Hepatocyte (in vitro differentiated cells): ENCODE measurements at regions not wholly inside any gene's neighbourhood (a gene's known extent, or its start where the extent isn't known, plus 50 kb on each side); places are given as distances from the start of the nearest gene placed in this dataset.

ENCODE experiments used
- DNase-seq: peaks from one replicate; pipeline ENCODE4 v3.0.0-alpha.2; 2016; ENCODE audit warnings: low spot score
- H2AFZ ChIP-seq: fragments of 200-600 bp; sonication (generic); 2 replicates; pipeline ENCODE4 v1.6.0; 2016; ENCODE audit warnings: antibody characterized with exemption, mild to moderate bottlenecking
- H3K27ac ChIP-seq: fragments of 200-600 bp; sonication (generic); 2 replicates; pipeline ENCODE4 v1.5.1; 2016; ENCODE audit warnings: mild to moderate bottlenecking
- H3K27me3 ChIP-seq: fragments of 200-600 bp; sonication (generic); 2 replicates; pipeline ENCODE4 v1.6.1; 2016
- H3K36me3 ChIP-seq: fragments of 200-600 bp; sonication (generic); replicated peaks from 2 replicates; pipeline ENCODE4 v1.5.1; 2016; ENCODE audit warnings: low read depth; ENCODE audit not compliant: insufficient read depth
- H3K4me1 ChIP-seq: fragments of 200-600 bp; sonication (generic); 2 replicates; pipeline ENCODE4 v1.5.1; 2016; ENCODE audit warnings: mild to moderate bottlenecking, moderate library complexity; ENCODE audit not compliant: insufficient read depth
- H3K4me2 ChIP-seq: fragments of 200-600 bp; sonication (generic); 2 replicates; pipeline ENCODE4 v1.6.0; 2016
- H3K4me3 ChIP-seq: fragments of 200-600 bp; sonication (generic); 2 replicates; pipeline ENCODE4 v1.5.1; 2016; ENCODE audit warnings: mild to moderate bottlenecking
- H3K79me2 ChIP-seq: fragments of 200-600 bp; sonication (generic); 2 replicates; pipeline ENCODE4 v1.6.0; 2017; ENCODE audit warnings: mild to moderate bottlenecking
- H3K9me2 ChIP-seq: fragments of 200-600 bp; sonication (generic); replicated peaks from 2 replicates; pipeline ENCODE4 v1.6.0; 2017; ENCODE audit warnings: mild to moderate bottlenecking; ENCODE audit not compliant: insufficient read depth
- H3K9me3 ChIP-seq: fragments of 200-600 bp; sonication (generic); 2 replicates; pipeline ENCODE4 v1.5.1; 2016; ENCODE audit warnings: low read depth, mild to moderate bottlenecking
- H4K20me1 ChIP-seq: fragments of 200-600 bp; sonication (generic); 2 replicates; pipeline ENCODE4 v1.6.0; 2016; ENCODE audit warnings: mild to moderate bottlenecking; ENCODE audit not compliant: insufficient read depth, poor library complexity, severe bottlenecking
- CTCF ChIP-seq: fragments of 200-600 bp; sonication (generic); IDR thresholded peaks from 2 replicates; pipeline ENCODE4 v1.5.1; 2016; ENCODE audit warnings: antibody characterized with exemption, mild to moderate bottlenecking; ENCODE audit not compliant: poor library complexity
- EZH2 ChIP-seq: fragments of 200-600 bp; sonication (generic); IDR thresholded peaks from 2 replicates; pipeline ENCODE4 v1.6.1; 2016; ENCODE audit warnings: antibody characterized with exemption, mild to moderate bottlenecking, borderline replicate concordance
- EZH2phosphoT487 ChIP-seq: fragments of 200-600 bp; sonication (generic); IDR thresholded peaks from one replicate; pipeline ENCODE4 v1.6.1; 2018; ENCODE audit warnings: antibody characterized with exemption, mild to moderate bottlenecking, low read depth, moderate library complexity; ENCODE audit not compliant: unreplicated experiment, severe bottlenecking
- WGBS: methylation state at CpG from one replicate; pipeline ENCODE4 v1.1.6; 2016; ENCODE audit warnings: low lambda C conversion rate; ENCODE audit errors: missing lambda C conversion rate; 5-methylcytosine and 5-hydroxymethylcytosine counted together

- Histone ChIP-seq H3K4me3 (no peak overlapping the region), H3K79me2 (no peaks in the 10 kb centered on the region)
- WGBS = 81% methylated on average over 6 of the region's 6 CpGs
These were observed 476.1 kb upstream of the ACO1 start for GRCh38 chr9:31908158-31908890.

GRCh38 chr9:31908891-31909480 lies 475.5 kb upstream of the ACO1 start:
- Histone ChIP-seq H2AFZ (no peak overlapping the region), H3K27me3 (no peaks in the 10 kb centered on the region), H4K20me1 (no peaks in the 10 kb centered on the region), H3K36me3 (no peaks in the 10 kb centered on the region), H3K79me2 (no peaks in the 10 kb centered on the region), H3K4me2 (no peak overlapping the region), H3K27ac (no peak overlapping the region), H3K9me3 (no peaks in the 10 kb centered on the region), H3K9me2 (no peaks in the 10 kb centered on the region), H3K4me1 (no peaks in the 10 kb centered on the region), H3K4me3 (no peak overlapping the region)
- TF ChIP-seq EZH2phosphoT487 (no peak), CTCF (no peak), EZH2 (no peak)
- WGBS = 83% methylated on average over 11 of the region's 11 CpGs
- no peak for DNase-seq

More at GRCh38 chr9:31908158-31908890, 476.1 kb upstream of the ACO1 start:
- no peaks in the 10 kb centered on the region for H3K27me3 ChIP-seq
- H4K20me1 ChIP-seq = no peaks in the 10 kb centered on the region
- DNase-seq = no peak
- H3K4me2 ChIP-seq = no peak overlapping the region
- H3K9me3 ChIP-seq = no peaks in the 10 kb centered on the region
- H2AFZ ChIP-seq = no peak overlapping the region
- TF ChIP-seq EZH2phosphoT487 (no peak), CTCF (no peak), EZH2 (no peak)
- H3K27ac ChIP-seq = no peak overlapping the region
- H3K9me2 ChIP-seq = no peaks in the 10 kb centered on the region
- no peaks in the 10 kb centered on the region for H3K4me1 ChIP-seq
- H3K36me3 ChIP-seq = no peaks in the 10 kb centered on the region

GRCh38 chr9:31912636-31913035 lies 471.8 kb upstream of the ACO1 start:
- TF ChIP-seq EZH2phosphoT487 = no peak
- no peak for TF ChIP-seq EZH2
- no peak for TF ChIP-seq CTCF

More at GRCh38 chr9:31912636-31913035, 471.8 kb upstream of the ACO1 start:
- Histone ChIP-seq H2AFZ (no peak overlapping the region), H3K9me2 (no peaks in the 10 kb centered on the region), H4K20me1 (no peaks in the 10 kb centered on the region), H3K79me2 (no peaks in the 10 kb centered on the region), H3K4me2 (no peak overlapping the region), H3K36me3 (no peaks in the 10 kb centered on the region), H3K27me3 (no peaks in the 10 kb centered on the region), H3K9me3 (no peaks in the 10 kb centered on the region), H3K4me3 (no peak overlapping the region), H3K4me1 (no peaks in the 10 kb centered on the region), H3K27ac (no peak overlapping the region)
- no peak for DNase-seq
